H9 (cell line): ENCODE measurements at regions not wholly inside any gene's neighbourhood (a gene's known extent, or its start where the extent isn't known, plus 50 kb on each side); places are given as distances from the start of the nearest gene placed in this dataset.

Experiments used
- DNase-seq: peaks from one replicate; pipeline ENCODE4 v3.0.0-alpha.2; 2017
- H2AFZ ChIP-seq: one replicate; pipeline ENCODE4 v1.6.1; 2013; ENCODE audit warnings: mild to moderate bottlenecking, low read length, control low read depth, moderate library complexity
- H2AK5ac ChIP-seq: 2 replicates; pipeline ENCODE4 v1.6.1; 2013; ENCODE audit warnings: low read length, control low read depth, mixed read lengths; ENCODE audit not compliant: insufficient read length
- H2BK120ac ChIP-seq: one replicate; pipeline ENCODE4 v1.6.1; 2013; ENCODE audit warnings: low read depth, mild to moderate bottlenecking, low read length, control low read depth, inconsistent platforms; ENCODE audit not compliant: poor library complexity, severe bottlenecking
- H2BK12ac ChIP-seq: 2 replicates; pipeline ENCODE4 v1.6.1; 2013; ENCODE audit warnings: low read length, control low read depth, mixed read lengths, low read depth; ENCODE audit not compliant: insufficient read length
- H2BK15ac ChIP-seq: 2 replicates; pipeline ENCODE4 v1.6.1; 2013; ENCODE audit warnings: low read depth, low read length, control low read depth
- H2BK20ac ChIP-seq: one replicate; pipeline ENCODE4 v1.6.1; 2013; ENCODE audit warnings: low read depth, mild to moderate bottlenecking, low read length, control low read depth, inconsistent platforms; ENCODE audit not compliant: poor library complexity, severe bottlenecking
- H2BK5ac ChIP-seq: 2 replicates; pipeline ENCODE4 v1.6.1; 2013; ENCODE audit warnings: low read length, control low read depth, mixed read lengths; ENCODE audit not compliant: insufficient read length
- H3K14ac ChIP-seq: 2 replicates; pipeline ENCODE4 v1.6.1; 2013; ENCODE audit warnings: low read length, control low read depth; ENCODE audit not compliant: insufficient read depth
- H3K18ac ChIP-seq: 2 replicates; pipeline ENCODE4 v1.6.1; 2013; ENCODE audit warnings: low read depth, mild to moderate bottlenecking, mixed read lengths, low read length, control low read depth; ENCODE audit not compliant: insufficient read length
- H3K23ac ChIP-seq: 2 replicates; pipeline ENCODE4 v1.6.1; 2013; ENCODE audit warnings: low read length, control low read depth, mixed read lengths, low read depth; ENCODE audit not compliant: insufficient read length
- H3K23me2 ChIP-seq: 2 replicates; pipeline ENCODE4 v1.6.1; 2013; ENCODE audit warnings: low read depth, mild to moderate bottlenecking, mixed read lengths, low read length, control low read depth; ENCODE audit not compliant: insufficient read length, poor library complexity, severe bottlenecking
- H3K27ac ChIP-seq: 2 replicates; pipeline ENCODE4 v1.5.1; 2013; ENCODE audit warnings: low read length, control low read depth, mixed read lengths, low read depth; ENCODE audit not compliant: insufficient read length
- H3K27me3 ChIP-seq: 2 replicates; pipeline ENCODE4 v1.6.1; 2013; ENCODE audit warnings: low read length, control low read depth, inconsistent platforms; ENCODE audit not compliant: insufficient read depth
- H3K4ac ChIP-seq: 2 replicates; pipeline ENCODE4 v1.6.1; 2013; ENCODE audit warnings: low read depth, mild to moderate bottlenecking, control low read depth, inconsistent platforms, low read length, moderate library complexity
- H3K4me1 ChIP-seq: 2 replicates; pipeline ENCODE4 v1.6.1; 2013; ENCODE audit warnings: low read length, control low read depth, inconsistent platforms; ENCODE audit not compliant: insufficient read depth
- H3K4me2 ChIP-seq: 2 replicates; pipeline ENCODE4 v1.6.1; 2013; ENCODE audit warnings: low read length, control low read depth, mixed read lengths; ENCODE audit not compliant: insufficient read length, insufficient read depth
- H3K56ac ChIP-seq: 2 replicates; pipeline ENCODE4 v1.6.1; 2013; ENCODE audit warnings: low read depth, mild to moderate bottlenecking, mixed read lengths, low read length, control low read depth; ENCODE audit not compliant: insufficient read length
- H3K79me1 ChIP-seq: 2 replicates; pipeline ENCODE4 v1.6.1; 2013; ENCODE audit warnings: low read depth, mild to moderate bottlenecking, moderate library complexity, low read length, control low read depth, inconsistent platforms; ENCODE audit not compliant: insufficient read depth, poor library complexity, severe bottlenecking
- H3K79me2 ChIP-seq: 2 replicates; pipeline ENCODE4 v1.6.1; 2013; ENCODE audit warnings: low read length, control low read depth, inconsistent platforms; ENCODE audit not compliant: insufficient read depth
- H3K9ac ChIP-seq: 2 replicates; pipeline ENCODE4 v1.6.1; 2013; ENCODE audit warnings: low read length, control low read depth, mixed read lengths; ENCODE audit not compliant: insufficient read length; ENCODE audit errors: extremely low read depth
- H3K9me3 ChIP-seq: one replicate; pipeline ENCODE4 v1.6.1; 2013; ENCODE audit warnings: low read depth, low read length, inconsistent platforms; ENCODE audit not compliant: control insufficient read depth
- H3T11ph ChIP-seq: one replicate; pipeline ENCODE4 v1.6.1; 2013; ENCODE audit warnings: mild to moderate bottlenecking, low read length, control low read depth, inconsistent platforms
- H4K20me1 ChIP-seq: one replicate; pipeline ENCODE4 v1.6.1; 2013; ENCODE audit not compliant: control insufficient read depth, insufficient read length, insufficient read depth
- H4K5ac ChIP-seq: 2 replicates; pipeline ENCODE4 v1.6.1; 2013; ENCODE audit warnings: low read depth, mild to moderate bottlenecking, mixed read lengths, low read length, control low read depth; ENCODE audit not compliant: insufficient read length
- H4K8ac ChIP-seq: replicated peaks from 2 replicates; pipeline ENCODE4 v1.6.1; 2013; ENCODE audit warnings: low read length, control low read depth, mixed read lengths, low read depth; ENCODE audit not compliant: insufficient read length
- H4K91ac ChIP-seq: 2 replicates; pipeline ENCODE4 v1.6.1; 2013; ENCODE audit warnings: low read depth, mild to moderate bottlenecking, moderate library complexity, mixed read lengths, low read length, control low read depth; ENCODE audit not compliant: insufficient read length
- H3K27ac Mint-ChIP-seq, 3 experiments: 2 replicates in 2 of 3; 3 replicates in 1 of 3; pipeline ENCODE4 v1.8.0; 2020 to 2021; ENCODE audit warnings: mixed read lengths in 3 of 3, mild to moderate bottlenecking in 1 of 3, moderate library complexity in 1 of 3
- H3K27me3 Mint-ChIP-seq: 2 replicates; pipeline ENCODE4 v1.8.0; 2021; ENCODE audit warnings: low read depth, mild to moderate bottlenecking, moderate library complexity, mixed read lengths
- H3K36me3 Mint-ChIP-seq, 3 experiments: 2 replicates in 2 of 3; 3 replicates in 1 of 3; pipeline ENCODE4 v1.8.0; 2020 to 2021; ENCODE audit warnings: low read depth in 3 of 3, mixed read lengths in 3 of 3; ENCODE audit not compliant: insufficient read depth in 1 of 3
- H3K4me1 Mint-ChIP-seq, 2 experiments: 2 replicates each; pipeline ENCODE4 v1.8.0; 2020; ENCODE audit warnings: mixed read lengths in 2 of 2
- H3K4me3 Mint-ChIP-seq, 2 experiments: 2 replicates in 1 of 2; 3 replicates in 1 of 2; pipeline ENCODE4 v1.8.0; 2020 to 2021; ENCODE audit warnings: mild to moderate bottlenecking in 2 of 2, mixed read lengths in 2 of 2, moderate library complexity in 1 of 2
- H3K9me3 Mint-ChIP-seq, 2 experiments: 2 replicates in 1 of 2; 3 replicates in 1 of 2; pipeline ENCODE4 v1.8.0; 2020; ENCODE audit warnings: mild to moderate bottlenecking in 2 of 2, mixed read lengths in 2 of 2, moderate library complexity in 1 of 2
- WGBS: extraction: QIAGEN DNeasy Blood & Tissue Kit; methylation state at CpG from one replicate; pipeline ENCODE4 v1.1.7; 2013; ENCODE audit warnings: missing lambda C conversion rate, low lambda C conversion rate, mixed read lengths; ENCODE audit not compliant: insufficient read length; ENCODE audit errors: extremely low coverage; 5-methylcytosine and 5-hydroxymethylcytosine counted together
- TF ChIP-seq, protein P1 (sequence below): fragments of 200-600 bp; sonication (generic); conservative IDR thresholded peaks from 3 replicates; pipeline ENCODE4 v1.8.0; 2021; ENCODE audit warnings: antibody characterized with exemption, mild to moderate bottlenecking

GRCh38 chr12:115394496-115395220 is 710.7 kb upstream of the TBX3 start:
- Histone ChIP-seq H3K18ac (no peak overlapping the region), H2AFZ (no peak overlapping the region), H4K20me1 (no peaks in the 10 kb centered on the region), H3K56ac (no peak overlapping the region), H3K23ac (no peak overlapping the region), H2BK5ac (no peak overlapping the region), H3K4me1 (no peaks in the 10 kb centered on the region; the same call in 1 of the 2 replicates), H3K9ac (no peak overlapping the region), H3K27me3 (no peaks in the 10 kb centered on the region), H3K4me2 (no peak overlapping the region), H3K14ac (no peak overlapping the region), H3K4ac (no peak overlapping the region), H3K79me1 (no peaks in the 10 kb centered on the region), H2BK12ac (no peak overlapping the region), H4K8ac (no peak overlapping the region), H2BK20ac (no peak overlapping the region), H2BK15ac (no peak overlapping the region), H3K9me3 (no peaks in the 10 kb centered on the region), H3T11ph (no peak overlapping the region), H3K79me2 (no peaks in the 10 kb centered on the region), H3K27ac (no peak overlapping the region), H4K5ac (no peak overlapping the region), H3K23me2 (no peaks in the 10 kb centered on the region), H2BK120ac (no peak overlapping the region), H4K91ac (no peak overlapping the region), H2AK5ac (no peak overlapping the region)
- Mint-ChIP-seq H3K36me3 (peaks cover 2 to 9% (median 2%) of the 10 kb centered on the region in 3 experiments; a peak in 4 of 7 replicates), H3K4me1 (peaks cover 6 to 10% of the 10 kb centered on the region in 2 experiments), H3K9me3 (peaks cover 12 to 15% of the 10 kb centered on the region in 2 experiments), H3K4me3 (no peak overlapping the region), H3K27me3 (peaks cover 8% of the 10 kb centered on the region; the same call in 1 of the 2 replicates), H3K27ac (no peak overlapping the region)
- WGBS: no CpG with 5 or more reads among the region's 5 CpGs
- TF ChIP-seq, protein P1, sequence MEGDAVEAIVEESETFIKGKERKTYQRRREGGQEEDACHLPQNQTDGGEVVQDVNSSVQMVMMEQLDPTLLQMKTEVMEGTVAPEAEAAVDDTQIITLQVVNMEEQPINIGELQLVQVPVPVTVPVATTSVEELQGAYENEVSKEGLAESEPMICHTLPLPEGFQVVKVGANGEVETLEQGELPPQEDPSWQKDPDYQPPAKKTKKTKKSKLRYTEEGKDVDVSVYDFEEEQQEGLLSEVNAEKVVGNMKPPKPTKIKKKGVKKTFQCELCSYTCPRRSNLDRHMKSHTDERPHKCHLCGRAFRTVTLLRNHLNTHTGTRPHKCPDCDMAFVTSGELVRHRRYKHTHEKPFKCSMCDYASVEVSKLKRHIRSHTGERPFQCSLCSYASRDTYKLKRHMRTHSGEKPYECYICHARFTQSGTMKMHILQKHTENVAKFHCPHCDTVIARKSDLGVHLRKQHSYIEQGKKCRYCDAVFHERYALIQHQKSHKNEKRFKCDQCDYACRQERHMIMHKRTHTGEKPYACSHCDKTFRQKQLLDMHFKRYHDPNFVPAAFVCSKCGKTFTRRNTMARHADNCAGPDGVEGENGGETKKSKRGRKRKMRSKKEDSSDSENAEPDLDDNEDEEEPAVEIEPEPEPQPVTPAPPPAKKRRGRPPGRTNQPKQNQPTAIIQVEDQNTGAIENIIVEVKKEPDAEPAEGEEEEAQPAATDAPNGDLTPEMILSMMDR: no peak
- DNase-seq: no peak
